ENCODE measurements at regions not wholly inside any gene's neighbourhood (a gene's known extent, or its start where the extent isn't known, plus 50 kb on each side); places are given as distances from the start of the nearest gene placed in this dataset.
"Not testable (repeated sequence)": the region's sequence is repeated elsewhere in the genome, so short reads cannot be mapped to it uniquely, and the experiment has no call there.

- no peak for TF ChIP-seq CTCF (conservative IDR thresholded peaks at IDR 0.05)
- no peaks in the 10 kb centered on the region for H3K36me3 Mint-ChIP-seq (ENCODE audit: low read depth)
- H3K4me1 Mint-ChIP-seq: no peaks in the 10 kb centered on the region
- Histone ChIP-seq H3K36me3 (ENCODE audit: control insufficient read depth, insufficient read depth, low read length) (no peaks in the 10 kb centered on the region), H3K4me3 (ENCODE audit: low read length) (no peak overlapping the region), H3K27me3 (ENCODE audit: control insufficient read depth, insufficient read depth, low read length, poor library complexity, severe bottlenecking) (no peaks in the 10 kb centered on the region), H3K4me1 (ENCODE audit: control insufficient read depth, insufficient read depth, low read length) (no peaks in the 10 kb centered on the region), H3K9me3 (ENCODE audit: control insufficient read depth, low read length) (no peaks in the 10 kb centered on the region), H3K27ac (ENCODE audit: low read depth, low read length) (no peak overlapping the region), H3K9ac (ENCODE audit: extremely low read depth, low read length, poor library complexity, severe bottlenecking) (no peak overlapping the region)
- no peak for DNase-seq
- H3K9me3 Mint-ChIP-seq: no peaks in the 10 kb centered on the region
- no peaks in the 10 kb centered on the region for H3K27me3 Mint-ChIP-seq (ENCODE audit: insufficient read depth)
- no peak overlapping the region for H3K27ac Mint-ChIP-seq
- no peak overlapping the region for H3K4me3 Mint-ChIP-seq
- 97% methylated on average over 2 of the region's 2 CpGs; no CpG with 5 or more reads in 1 of the 2 experiments for WGBS, 2 experiments (ENCODE audit: insufficient coverage in 1 of 2, insufficient read length in 1 of 2)
Observed at GRCh38 chr9:29176231-29176630, 1603.0 kb upstream of the C9orf72 start.

GRCh38 chr9:29176786-29177185, 1603.5 kb upstream of the C9orf72 start:
- Mint-ChIP-seq H3K4me1 (peaks cover 5% of the 10 kb centered on the region), H3K4me3 (no peak overlapping the region), H3K36me3 (ENCODE audit: low read depth) (no peaks in the 10 kb centered on the region), H3K27ac (no peak overlapping the region), H3K9me3 (no peaks in the 10 kb centered on the region), H3K27me3 (ENCODE audit: insufficient read depth) (no peaks in the 10 kb centered on the region)
- DNase-seq: no peak
- H3K9ac ChIP-seq (ENCODE audit: extremely low read depth, low read length, poor library complexity, severe bottlenecking): no peak overlapping the region
- no peaks in the 10 kb centered on the region for H3K9me3 ChIP-seq (ENCODE audit: control insufficient read depth, low read length)
- no peak for TF ChIP-seq CTCF (conservative IDR thresholded peaks at IDR 0.05)
- no peaks in the 10 kb centered on the region for H3K27me3 ChIP-seq (ENCODE audit: control insufficient read depth, insufficient read depth, low read length, poor library complexity, severe bottlenecking)
- H3K36me3 ChIP-seq (ENCODE audit: control insufficient read depth, insufficient read depth, low read length): no peaks in the 10 kb centered on the region
- H3K4me3 ChIP-seq (ENCODE audit: low read length): no peak overlapping the region
- 82% methylated on average over 2 of the region's 2 CpGs; no CpG with 5 or more reads in 1 of the 2 experiments for WGBS, 2 experiments (ENCODE audit: insufficient coverage in 1 of 2, insufficient read length in 1 of 2)
- H3K27ac ChIP-seq (ENCODE audit: low read depth, low read length): no peak overlapping the region
- no peaks in the 10 kb centered on the region for H3K4me1 ChIP-seq (ENCODE audit: control insufficient read depth, insufficient read depth, low read length)

GRCh38 chr9:29183971-29184370, 1610.7 kb upstream of the C9orf72 start:
- 94 to 100% methylated on average over 2 to 3 of the region's 3 CpGs for WGBS, 2 experiments (ENCODE audit: insufficient coverage in 1 of 2, insufficient read length in 1 of 2)
- Histone ChIP-seq H3K27ac (ENCODE audit: low read depth, low read length) (no peak overlapping the region), H3K9me3 (ENCODE audit: control insufficient read depth, low read length) (no peaks in the 10 kb centered on the region), H3K36me3 (ENCODE audit: control insufficient read depth, insufficient read depth, low read length) (no peaks in the 10 kb centered on the region), H3K4me3 (ENCODE audit: low read length) (no peak overlapping the region), H3K27me3 (ENCODE audit: control insufficient read depth, insufficient read depth, low read length, poor library complexity, severe bottlenecking) (no peaks in the 10 kb centered on the region), H3K9ac (ENCODE audit: extremely low read depth, low read length, poor library complexity, severe bottlenecking) (no peak overlapping the region), H3K4me1 (ENCODE audit: control insufficient read depth, insufficient read depth, low read length) (no peaks in the 10 kb centered on the region)
- Mint-ChIP-seq H3K4me1 (peaks cover 15% of the 10 kb centered on the region), H3K9me3 (peaks cover 4% of the 10 kb centered on the region), H3K27me3 (ENCODE audit: insufficient read depth) (no peaks in the 10 kb centered on the region), H3K4me3 (no peak overlapping the region), H3K36me3 (ENCODE audit: low read depth) (peaks cover 3% of the 10 kb centered on the region), H3K27ac (no peak overlapping the region)
- DNase-seq: no peak
- no peak for TF ChIP-seq CTCF (conservative IDR thresholded peaks at IDR 0.05)

- not testable (repeated sequence) for H3K36me3 Mint-ChIP-seq (ENCODE audit: low read depth); H3K4me3 Mint-ChIP-seq; H3K9ac ChIP-seq (ENCODE audit: extremely low read depth, low read length, poor library complexity, severe bottlenecking); H3K36me3 ChIP-seq (ENCODE audit: control insufficient read depth, insufficient read depth, low read length); H3K9me3 ChIP-seq (ENCODE audit: control insufficient read depth, low read length); H3K4me1 ChIP-seq (ENCODE audit: control insufficient read depth, insufficient read depth, low read length); H3K27ac Mint-ChIP-seq; H3K27me3 Mint-ChIP-seq (ENCODE audit: insufficient read depth); H3K27me3 ChIP-seq (ENCODE audit: control insufficient read depth, insufficient read depth, low read length, poor library complexity, severe bottlenecking); DNase-seq; H3K9me3 Mint-ChIP-seq; H3K27ac ChIP-seq (ENCODE audit: low read depth, low read length); H3K4me3 ChIP-seq (ENCODE audit: low read length); H3K4me1 Mint-ChIP-seq
- WGBS, 2 experiments (ENCODE audit: insufficient coverage in 1 of 2, insufficient read length in 1 of 2): 95% methylated on average over 22 of the region's 34 CpGs; no CpG with 5 or more reads in 1 of the 2 experiments
Observed at GRCh38 chr9:29188771-29189170, 1615.5 kb upstream of the C9orf72 start.

GRCh38 chr9:29189221-29189620, 1615.9 kb upstream of the C9orf72 start:
- not testable (repeated sequence) for H3K27me3 ChIP-seq (ENCODE audit: control insufficient read depth, insufficient read depth, low read length, poor library complexity, severe bottlenecking); H3K4me3 Mint-ChIP-seq; H3K36me3 Mint-ChIP-seq (ENCODE audit: low read depth); H3K27ac Mint-ChIP-seq; DNase-seq; H3K27ac ChIP-seq (ENCODE audit: low read depth, low read length); H3K4me1 ChIP-seq (ENCODE audit: control insufficient read depth, insufficient read depth, low read length); H3K4me3 ChIP-seq (ENCODE audit: low read length); H3K4me1 Mint-ChIP-seq; H3K36me3 ChIP-seq (ENCODE audit: control insufficient read depth, insufficient read depth, low read length); H3K9me3 ChIP-seq (ENCODE audit: control insufficient read depth, low read length); H3K9ac ChIP-seq (ENCODE audit: extremely low read depth, low read length, poor library complexity, severe bottlenecking); H3K27me3 Mint-ChIP-seq (ENCODE audit: insufficient read depth); H3K9me3 Mint-ChIP-seq
- 97 to 100% methylated on average over 6 to 32 of the region's 33 CpGs for WGBS, 2 experiments (ENCODE audit: insufficient coverage in 1 of 2, insufficient read length in 1 of 2)
